ENCODE measurements at regions not wholly inside any gene's neighbourhood (a gene's known extent, or its start where the extent isn't known, plus 50 kb on each side); places are given as distances from the start of the nearest gene placed in this dataset.

DNA sequence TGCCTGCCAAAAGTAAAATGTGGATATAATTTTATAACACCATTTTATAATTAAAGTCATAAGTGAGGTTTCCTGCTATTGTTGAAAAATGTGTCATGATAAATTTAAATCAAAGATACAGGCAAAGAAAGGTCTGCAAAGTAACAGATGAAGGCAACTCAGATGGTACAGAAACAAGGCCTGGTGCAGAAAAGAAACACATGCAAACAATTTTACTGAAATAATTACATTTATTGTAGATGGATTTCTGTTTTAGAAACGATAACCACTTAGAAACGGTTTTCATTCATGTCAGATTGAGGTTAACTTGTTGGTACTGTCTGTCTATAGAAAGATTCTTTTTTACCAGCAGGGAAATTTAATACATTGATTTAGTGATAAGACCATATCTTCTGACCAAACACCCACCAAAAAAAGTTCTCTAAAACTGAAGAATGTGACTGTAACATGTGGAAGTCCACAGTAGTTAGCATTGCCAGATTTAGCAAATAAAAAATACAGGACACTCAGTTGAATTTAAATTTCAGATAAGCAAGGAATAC, 105.5 kb upstream of the FERMT1 start:
- TF ChIP-seq, protein P1, sequence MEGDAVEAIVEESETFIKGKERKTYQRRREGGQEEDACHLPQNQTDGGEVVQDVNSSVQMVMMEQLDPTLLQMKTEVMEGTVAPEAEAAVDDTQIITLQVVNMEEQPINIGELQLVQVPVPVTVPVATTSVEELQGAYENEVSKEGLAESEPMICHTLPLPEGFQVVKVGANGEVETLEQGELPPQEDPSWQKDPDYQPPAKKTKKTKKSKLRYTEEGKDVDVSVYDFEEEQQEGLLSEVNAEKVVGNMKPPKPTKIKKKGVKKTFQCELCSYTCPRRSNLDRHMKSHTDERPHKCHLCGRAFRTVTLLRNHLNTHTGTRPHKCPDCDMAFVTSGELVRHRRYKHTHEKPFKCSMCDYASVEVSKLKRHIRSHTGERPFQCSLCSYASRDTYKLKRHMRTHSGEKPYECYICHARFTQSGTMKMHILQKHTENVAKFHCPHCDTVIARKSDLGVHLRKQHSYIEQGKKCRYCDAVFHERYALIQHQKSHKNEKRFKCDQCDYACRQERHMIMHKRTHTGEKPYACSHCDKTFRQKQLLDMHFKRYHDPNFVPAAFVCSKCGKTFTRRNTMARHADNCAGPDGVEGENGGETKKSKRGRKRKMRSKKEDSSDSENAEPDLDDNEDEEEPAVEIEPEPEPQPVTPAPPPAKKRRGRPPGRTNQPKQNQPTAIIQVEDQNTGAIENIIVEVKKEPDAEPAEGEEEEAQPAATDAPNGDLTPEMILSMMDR (IDR thresholded peaks at IDR 0.05): no peak
- Mint-ChIP-seq H3K4me1 (ENCODE audit: unreplicated experiment) (no peaks in the 10 kb centered on the region), H3K36me3 (ENCODE audit: unreplicated experiment) (no peaks in the 10 kb centered on the region), H3K27ac (ENCODE audit: unreplicated experiment) (no peak overlapping the region), H3K27me3 (ENCODE audit: unreplicated experiment) (no peaks in the 10 kb centered on the region), H3K4me3 (ENCODE audit: unreplicated experiment) (no peak overlapping the region), H3K9me3 (ENCODE audit: unreplicated experiment) (peaks cover 5% of the 10 kb centered on the region)
- no peak for DNase-seq (ENCODE audit: extremely low spot score, unreplicated experiment)

DNA sequence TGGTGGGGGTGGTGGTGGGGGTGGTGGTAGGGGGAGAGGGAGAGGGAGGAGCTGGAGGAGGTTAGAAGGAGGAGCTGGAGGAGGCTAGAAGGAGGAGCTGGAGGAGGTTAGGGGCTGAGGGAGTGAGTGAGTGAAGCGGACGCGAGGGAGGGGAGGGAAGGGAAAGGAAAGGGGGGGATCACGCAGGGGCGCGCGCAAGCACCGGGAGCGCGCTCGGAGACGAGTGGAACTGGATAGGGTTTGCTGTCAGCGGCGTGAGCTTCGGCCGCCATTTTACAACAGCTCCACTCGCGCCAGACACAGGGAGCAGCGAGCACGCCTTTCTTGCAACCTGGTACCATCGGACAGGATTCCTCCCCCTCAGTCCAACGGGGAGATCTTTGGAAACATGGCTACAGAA, 90.5 kb upstream of the FERMT1 start:
- H3K27ac Mint-ChIP-seq (ENCODE audit: unreplicated experiment): no peak overlapping the region
- TF ChIP-seq, protein P1 (IDR thresholded peaks at IDR 0.05): no peak
- no peaks in the 10 kb centered on the region for H3K4me1 Mint-ChIP-seq (ENCODE audit: unreplicated experiment)
- no peaks in the 10 kb centered on the region for H3K27me3 Mint-ChIP-seq (ENCODE audit: unreplicated experiment)
- no peak for DNase-seq (ENCODE audit: extremely low spot score, unreplicated experiment)
- H3K9me3 Mint-ChIP-seq (ENCODE audit: unreplicated experiment): no peaks in the 10 kb centered on the region
- H3K4me3 Mint-ChIP-seq (ENCODE audit: unreplicated experiment): no peak overlapping the region
- no peaks in the 10 kb centered on the region for H3K36me3 Mint-ChIP-seq (ENCODE audit: unreplicated experiment)

DNA sequence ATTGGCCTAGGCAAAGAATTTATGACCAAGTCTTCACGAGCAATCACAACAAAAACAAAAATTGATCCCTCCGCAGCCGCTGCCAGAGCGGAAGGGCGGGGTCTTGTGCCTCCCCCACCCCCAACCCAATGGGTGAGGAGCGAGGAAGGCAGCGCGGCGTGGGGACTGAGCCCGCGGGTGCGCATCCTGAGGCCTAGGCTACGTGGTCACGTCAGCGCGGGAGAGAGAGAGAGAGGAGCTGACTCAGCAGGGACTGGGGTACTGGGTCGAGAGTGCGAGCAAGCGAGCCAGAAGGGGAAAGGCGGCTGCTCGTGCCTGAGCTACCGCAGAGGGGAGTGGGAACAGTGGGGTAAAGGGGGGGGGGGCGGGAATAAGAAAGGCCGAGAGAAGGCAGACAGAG, 90.1 kb upstream of the FERMT1 start:
- Mint-ChIP-seq H3K27ac (ENCODE audit: unreplicated experiment) (no peak overlapping the region), H3K27me3 (ENCODE audit: unreplicated experiment) (no peaks in the 10 kb centered on the region), H3K4me1 (ENCODE audit: unreplicated experiment) (no peaks in the 10 kb centered on the region), H3K36me3 (ENCODE audit: unreplicated experiment) (no peaks in the 10 kb centered on the region), H3K9me3 (ENCODE audit: unreplicated experiment) (no peaks in the 10 kb centered on the region), H3K4me3 (ENCODE audit: unreplicated experiment) (no peak overlapping the region)
- TF ChIP-seq, protein P1 (IDR thresholded peaks at IDR 0.05): no peak
- no peak for DNase-seq (ENCODE audit: extremely low spot score, unreplicated experiment)

DNA sequence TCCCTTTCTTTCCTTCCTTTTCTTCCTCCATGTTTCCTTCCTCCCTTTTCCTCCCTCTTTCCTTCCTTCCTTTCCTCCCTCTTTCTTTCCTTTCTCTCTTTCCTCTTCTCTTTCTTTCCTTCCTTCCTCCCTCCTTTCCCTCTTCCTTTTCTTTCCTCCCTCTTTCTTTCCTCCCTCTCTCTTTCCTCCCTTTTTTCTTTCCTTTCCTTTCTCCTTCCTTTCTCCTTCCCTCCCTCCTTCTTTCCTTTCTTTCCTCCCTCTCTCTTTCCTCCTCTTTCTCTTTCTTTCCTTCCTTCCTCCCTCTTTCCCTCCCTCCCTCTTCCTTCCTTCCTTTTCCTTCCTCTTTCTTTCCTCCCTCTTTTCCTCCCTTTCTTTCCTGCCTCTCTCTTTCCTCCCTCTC, 86.3 kb upstream of the FERMT1 start:
- Mint-ChIP-seq H3K27me3 (ENCODE audit: unreplicated experiment) (no peaks in the 10 kb centered on the region), H3K36me3 (ENCODE audit: unreplicated experiment) (no peaks in the 10 kb centered on the region), H3K27ac (ENCODE audit: unreplicated experiment) (no peak overlapping the region), H3K9me3 (ENCODE audit: unreplicated experiment) (peaks cover 6% of the 10 kb centered on the region), H3K4me3 (ENCODE audit: unreplicated experiment) (no peak overlapping the region), H3K4me1 (ENCODE audit: unreplicated experiment) (no peaks in the 10 kb centered on the region)
- TF ChIP-seq, protein P1 (IDR thresholded peaks at IDR 0.05): no peak
- DNase-seq (ENCODE audit: extremely low spot score, unreplicated experiment): no peak

DNA sequence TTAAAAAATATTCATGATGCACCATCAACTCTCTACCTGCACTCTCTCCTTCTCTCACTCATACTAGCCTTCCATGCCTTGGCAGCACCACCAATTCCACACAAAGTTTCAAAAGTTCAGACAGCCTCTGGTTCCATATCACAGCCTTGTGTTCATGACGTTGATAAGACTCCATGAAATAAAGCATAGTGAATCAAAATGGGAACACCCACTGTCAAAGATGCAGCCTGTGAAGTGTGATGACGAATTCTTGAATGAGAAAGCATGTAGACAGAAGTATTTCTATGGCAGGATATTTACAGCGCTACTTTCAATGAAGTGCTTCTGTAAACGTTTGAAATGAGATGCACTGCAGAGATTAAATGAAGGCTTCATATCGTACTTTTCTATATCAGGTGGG, 77.3 kb upstream of the FERMT1 start:
- H3K27ac Mint-ChIP-seq (ENCODE audit: unreplicated experiment): no peak overlapping the region
- H3K4me1 Mint-ChIP-seq (ENCODE audit: unreplicated experiment): no peaks in the 10 kb centered on the region
- no peak overlapping the region for H3K4me3 Mint-ChIP-seq (ENCODE audit: unreplicated experiment)

More for the DNA sequence above, 77.3 kb upstream of the FERMT1 start:
- Mint-ChIP-seq H3K27me3 (ENCODE audit: unreplicated experiment) (no peaks in the 10 kb centered on the region), H3K9me3 (ENCODE audit: unreplicated experiment) (peaks cover 3% of the 10 kb centered on the region), H3K36me3 (ENCODE audit: unreplicated experiment) (no peaks in the 10 kb centered on the region)
- TF ChIP-seq, protein P1 (IDR thresholded peaks at IDR 0.05): no peak
- no peak for DNase-seq (ENCODE audit: extremely low spot score, unreplicated experiment)
